Mammary epithelial cell (primary cell): ENCODE measurements at regions not wholly inside any gene's neighbourhood (a gene's known extent, or its start where the extent isn't known, plus 50 kb on each side); places are given as distances from the start of the nearest gene placed in this dataset.

Experiments
- EZH2 ChIP-seq: IDR thresholded peaks from 2 replicates; pipeline ENCODE4 v1.6.1; 2012; ENCODE audit warnings: low read length, inconsistent platforms, borderline replicate concordance
- TF ChIP-seq, protein P1 (sequence below), 2 donors: IDR thresholded peaks in 1 of 2; conservative IDR thresholded peaks in 1 of 2; 2 replicates each; pipeline ENCODE4 v1.5.1; 2011 to 2012; ENCODE audit warnings: inconsistent platforms in 2 of 2, low read length in 2 of 2, mild to moderate bottlenecking in 2 of 2, control low read depth in 1 of 2, low read depth in 1 of 2; ENCODE audit not compliant: insufficient read depth in 1 of 2; ENCODE audit errors: extremely low read depth in 1 of 2

- TF ChIP-seq, protein P1, sequence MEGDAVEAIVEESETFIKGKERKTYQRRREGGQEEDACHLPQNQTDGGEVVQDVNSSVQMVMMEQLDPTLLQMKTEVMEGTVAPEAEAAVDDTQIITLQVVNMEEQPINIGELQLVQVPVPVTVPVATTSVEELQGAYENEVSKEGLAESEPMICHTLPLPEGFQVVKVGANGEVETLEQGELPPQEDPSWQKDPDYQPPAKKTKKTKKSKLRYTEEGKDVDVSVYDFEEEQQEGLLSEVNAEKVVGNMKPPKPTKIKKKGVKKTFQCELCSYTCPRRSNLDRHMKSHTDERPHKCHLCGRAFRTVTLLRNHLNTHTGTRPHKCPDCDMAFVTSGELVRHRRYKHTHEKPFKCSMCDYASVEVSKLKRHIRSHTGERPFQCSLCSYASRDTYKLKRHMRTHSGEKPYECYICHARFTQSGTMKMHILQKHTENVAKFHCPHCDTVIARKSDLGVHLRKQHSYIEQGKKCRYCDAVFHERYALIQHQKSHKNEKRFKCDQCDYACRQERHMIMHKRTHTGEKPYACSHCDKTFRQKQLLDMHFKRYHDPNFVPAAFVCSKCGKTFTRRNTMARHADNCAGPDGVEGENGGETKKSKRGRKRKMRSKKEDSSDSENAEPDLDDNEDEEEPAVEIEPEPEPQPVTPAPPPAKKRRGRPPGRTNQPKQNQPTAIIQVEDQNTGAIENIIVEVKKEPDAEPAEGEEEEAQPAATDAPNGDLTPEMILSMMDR (conservative IDR thresholded peaks at IDR 0.05 in 1 of 2, IDR thresholded peaks at IDR 0.05 in 1 of 2; ENCODE audit: extremely low read depth in 1 of 2, insufficient read depth in 1 of 2, low read depth in 1 of 2, low read length in 2 of 2), result no peak
- TF ChIP-seq EZH2, result no peak
Observed at GRCh38 chrX:143781103-143781502, 60.6 kb upstream of the SPANXN2 start.
